Left hindlimb (tissue), 1 donor: ENCODE measurements at regions not wholly inside any gene's neighbourhood (a gene's known extent, or its start where the extent isn't known, plus 50 kb on each side); places are given as distances from the start of the nearest gene placed in this dataset.
"Not testable (repeated sequence)": the region's sequence is repeated elsewhere in the genome, so short reads cannot be mapped to it uniquely, and the experiment has no call there.

ENCODE experiments used
- DNase-seq: peaks from one replicate; pipeline ENCODE4 v3.0.0-alpha.2; 2018

DNA sequence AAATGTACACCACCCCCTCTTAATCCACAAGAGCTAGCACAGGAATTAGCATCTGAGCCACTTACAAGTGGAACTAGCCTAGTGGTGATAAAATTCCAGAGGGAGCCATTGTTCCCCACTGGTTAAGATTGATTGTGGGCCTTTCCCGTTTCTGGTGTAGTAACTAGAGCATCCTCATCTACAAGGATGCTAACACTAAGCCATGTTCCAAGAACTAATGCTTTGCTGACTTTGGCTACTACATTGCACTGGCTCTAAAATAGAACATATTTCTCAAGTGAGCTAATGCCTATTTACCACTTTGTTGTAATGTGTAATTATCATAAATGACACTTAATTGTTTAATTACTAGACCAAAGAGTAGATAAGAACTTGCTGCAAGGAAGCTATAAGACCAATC is 143.7 kb downstream of the FZD1 start:
- DNase-seq, result no peak

DNA sequence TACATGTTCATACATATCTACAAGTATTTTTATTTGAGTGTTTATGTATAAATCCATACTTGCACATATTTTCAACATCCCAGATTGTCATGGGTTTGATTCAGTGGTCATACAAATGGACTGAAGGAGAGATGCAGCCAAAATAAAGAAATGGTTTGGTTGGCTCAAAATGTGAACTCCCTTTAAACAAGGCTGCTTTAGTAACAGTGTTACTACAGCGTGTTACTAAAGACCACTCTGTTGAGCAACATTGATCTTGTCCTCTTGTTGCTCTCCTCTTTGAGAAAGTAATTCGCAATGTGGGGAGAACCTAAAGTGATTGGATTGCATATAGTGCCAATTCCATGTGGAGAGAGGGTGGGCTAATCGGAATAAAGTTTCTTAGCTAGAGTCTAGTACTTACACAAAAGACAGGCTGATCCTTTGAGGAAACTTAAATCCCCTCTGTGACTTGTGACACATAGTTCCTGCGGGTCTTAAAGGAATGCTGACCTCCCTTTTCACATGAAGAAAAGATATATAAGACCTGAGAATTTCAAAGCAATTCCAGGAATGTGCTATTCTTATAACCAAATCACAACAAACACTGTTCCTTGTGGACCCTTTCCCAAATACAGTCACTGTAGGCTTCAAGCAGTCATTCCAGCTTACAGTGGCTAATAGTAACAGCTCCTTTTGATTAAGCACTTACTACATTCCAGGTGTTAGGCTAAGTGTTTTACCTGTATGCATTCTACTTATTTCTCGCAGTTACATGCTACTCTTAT is 144.3 kb downstream of the FZD1 start:
- no peak for DNase-seq

DNA sequence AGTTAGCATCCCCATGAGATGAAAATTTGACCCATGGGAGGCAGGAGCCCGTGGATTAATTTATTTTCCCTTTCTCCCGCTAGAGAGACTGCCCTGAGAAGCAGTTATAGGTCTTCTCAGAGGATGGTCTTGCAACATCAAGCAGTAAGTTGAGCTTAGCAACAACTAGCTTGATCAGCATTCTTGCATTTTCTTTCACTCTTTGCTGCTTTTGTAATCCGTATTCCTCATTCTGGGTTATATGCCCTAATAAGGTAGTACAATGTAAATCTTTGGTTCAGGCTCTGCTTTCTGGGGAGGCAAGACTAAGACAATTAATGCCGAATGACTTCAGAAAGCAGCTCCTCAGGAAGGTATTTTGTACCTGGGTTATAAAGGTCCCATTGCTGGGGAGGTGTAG is 146.8 kb downstream of the FZD1 start:
- DNase-seq, result no peak

DNA sequence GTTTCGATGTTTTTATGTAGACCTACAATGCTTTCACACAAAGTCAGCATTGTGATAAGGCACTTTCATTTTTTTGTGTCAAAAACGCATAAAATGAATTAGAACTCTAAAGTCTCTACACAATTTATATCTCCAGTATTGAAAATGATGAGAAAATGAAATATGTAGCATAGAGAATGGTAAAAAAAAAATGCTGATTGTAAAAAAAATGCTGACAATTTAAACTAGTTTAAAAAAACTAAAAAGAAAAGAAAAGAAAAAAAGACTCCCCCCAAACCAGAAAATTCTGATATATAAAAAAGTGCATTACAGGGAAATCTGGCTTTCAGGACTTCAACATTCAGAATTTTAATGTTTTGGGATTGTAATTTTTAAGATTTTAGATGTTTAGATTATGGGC is 148.1 kb downstream of the FZD1 start:
- no peak for DNase-seq

DNA sequence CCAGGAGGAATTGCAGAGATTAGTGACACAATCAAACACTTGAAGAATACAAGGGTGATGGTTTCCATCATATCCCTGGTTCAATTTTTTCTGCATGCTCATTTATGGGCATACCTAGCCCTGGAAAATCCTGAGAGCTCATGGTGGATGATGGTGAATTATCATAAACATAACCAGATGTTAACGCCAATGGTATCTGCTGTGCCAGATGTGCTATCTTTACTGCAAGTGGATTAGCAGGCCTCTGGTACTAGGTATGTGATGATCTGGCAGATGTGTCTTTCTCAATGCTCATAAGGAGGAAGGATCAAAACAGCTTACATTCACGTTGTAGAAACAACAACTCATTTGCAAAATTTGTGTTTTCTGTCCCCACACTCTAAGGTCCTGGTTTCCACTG is 150.5 kb downstream of the FZD1 start:
- no peak for DNase-seq

DNA sequence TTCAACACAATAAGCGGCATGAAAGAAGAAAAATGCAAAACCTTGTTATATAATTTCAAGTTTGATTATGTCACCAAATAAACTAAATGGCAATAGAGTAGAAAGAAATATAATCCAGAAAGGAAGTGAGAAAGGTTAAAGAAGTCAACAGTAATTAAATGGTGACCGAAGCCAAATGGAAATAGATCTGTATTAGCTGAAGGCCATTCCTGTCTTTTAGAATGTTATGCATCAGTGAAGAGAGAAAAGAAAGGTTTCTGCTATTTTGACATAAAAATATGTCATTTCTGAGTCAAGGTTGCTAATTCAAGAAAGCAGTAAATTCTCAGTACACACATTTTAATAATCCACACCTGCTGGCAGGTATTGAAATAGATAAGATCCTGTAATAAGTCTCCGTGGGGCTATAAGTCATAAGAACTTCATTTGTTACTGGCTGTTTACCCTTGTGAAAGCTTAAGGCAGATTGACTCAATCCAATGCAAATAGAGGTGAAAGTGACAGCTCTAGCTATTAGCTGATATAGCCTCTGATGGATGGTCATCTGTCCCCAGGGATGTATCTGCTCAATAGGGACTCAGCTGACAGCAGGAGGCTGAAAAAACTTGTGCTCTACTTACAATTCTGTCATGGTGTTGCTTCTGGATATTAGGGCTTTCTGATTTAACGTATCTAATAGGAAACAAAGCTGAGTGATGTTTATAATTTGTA is 152.1 kb downstream of the FZD1 start:
- no peak for DNase-seq

DNA sequence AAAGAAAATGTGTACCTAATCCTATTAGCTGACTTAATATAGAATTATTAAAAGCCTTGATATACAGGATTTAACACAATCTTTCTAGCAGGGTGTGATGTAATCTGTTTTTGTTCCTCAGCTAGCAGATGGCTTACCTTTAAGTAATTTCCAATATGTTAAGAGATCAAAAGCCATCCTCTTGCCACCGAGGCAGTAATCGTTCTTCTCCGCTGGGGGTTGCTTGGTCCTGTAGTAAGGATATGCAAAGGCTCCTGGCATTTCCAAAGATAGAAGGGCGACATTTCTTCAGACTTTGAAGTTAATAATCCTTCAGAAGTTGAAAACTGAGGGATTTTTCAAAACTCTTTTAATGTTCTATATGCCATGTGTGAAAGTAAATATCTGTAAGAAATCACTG is 156.4 kb downstream of the FZD1 start:
- DNase-seq, result no peak

DNA sequence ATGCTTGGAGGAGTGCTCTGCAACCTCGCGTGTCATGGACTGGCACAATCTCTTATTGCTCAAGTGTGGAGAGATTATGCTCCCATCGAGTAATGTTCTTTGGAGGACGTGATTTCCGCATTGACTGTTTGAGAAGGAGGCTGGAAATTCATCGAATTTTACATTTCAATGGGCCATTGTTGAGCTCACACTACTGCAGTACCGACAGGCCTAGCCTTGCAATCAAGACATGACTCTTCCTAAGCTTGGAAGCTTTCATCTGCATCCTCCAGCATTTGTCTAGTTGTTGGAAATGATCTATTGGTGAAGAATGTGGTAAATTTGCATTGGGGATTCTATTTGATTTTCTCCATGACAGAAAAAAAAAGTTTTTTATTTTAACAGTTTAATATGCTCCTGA is 156.8 kb downstream of the FZD1 start:
- DNase-seq, result no peak

DNA sequence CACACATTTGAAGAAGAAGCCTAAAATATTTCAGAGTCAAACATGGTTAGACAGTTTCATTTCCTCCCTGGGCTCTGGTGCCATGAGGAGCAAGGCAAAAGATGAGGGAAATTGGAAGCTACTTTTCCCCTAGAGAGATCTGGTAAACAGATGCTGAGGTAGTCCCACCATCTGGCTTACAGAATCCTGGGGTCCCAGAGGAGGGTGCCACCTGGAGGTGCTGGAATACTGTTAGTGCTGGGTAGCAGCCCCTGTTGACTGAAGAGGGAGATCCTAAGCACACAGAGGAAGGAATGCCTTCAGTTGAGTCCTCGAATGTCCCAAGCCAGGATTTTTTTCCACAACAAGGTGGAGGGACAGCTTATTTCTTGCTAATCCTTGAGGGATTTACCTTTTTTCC is 160.1 kb downstream of the FZD1 start:
- DNase-seq, result no peak

DNA sequence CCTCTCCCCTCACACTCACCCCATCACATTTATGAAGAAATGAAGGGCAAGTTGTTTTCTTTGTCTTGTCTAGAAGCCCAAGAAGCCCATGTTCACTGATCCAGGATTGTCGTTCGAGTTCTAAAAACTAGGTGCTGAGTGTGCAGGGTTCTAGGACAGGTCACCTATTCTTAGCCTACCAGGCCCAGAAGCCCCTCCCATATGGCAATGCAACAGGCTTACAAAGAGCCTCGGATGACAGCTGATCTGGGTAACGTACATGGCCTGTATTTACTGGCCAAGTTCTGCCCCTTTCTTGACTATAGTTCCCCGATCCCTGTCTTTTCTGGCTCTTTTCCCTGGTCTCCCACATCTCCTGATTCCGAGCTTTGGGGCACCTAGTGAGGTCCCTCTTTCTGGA is 160.9 kb downstream of the FZD1 start:
- no peak for DNase-seq

DNA sequence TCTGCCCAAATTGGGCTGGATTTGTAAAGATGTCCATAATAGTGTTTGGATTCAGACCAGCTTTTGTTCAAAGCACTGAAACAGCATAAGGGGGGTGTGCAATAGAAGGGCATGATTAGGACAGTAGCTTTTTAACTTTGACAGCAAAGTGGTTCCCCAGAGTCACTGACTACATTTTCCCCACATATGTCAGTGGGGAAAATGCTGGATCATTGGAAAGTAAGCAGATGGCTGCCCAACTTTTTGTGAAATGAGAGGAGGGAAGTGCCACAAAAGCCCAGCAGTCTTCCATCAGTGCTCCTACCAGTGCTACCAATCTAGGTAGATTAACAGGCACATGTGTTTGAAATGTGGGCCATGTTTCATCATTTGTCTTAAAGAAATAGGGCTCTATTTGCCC is 162.8 kb downstream of the FZD1 start:
- no peak for DNase-seq

DNA sequence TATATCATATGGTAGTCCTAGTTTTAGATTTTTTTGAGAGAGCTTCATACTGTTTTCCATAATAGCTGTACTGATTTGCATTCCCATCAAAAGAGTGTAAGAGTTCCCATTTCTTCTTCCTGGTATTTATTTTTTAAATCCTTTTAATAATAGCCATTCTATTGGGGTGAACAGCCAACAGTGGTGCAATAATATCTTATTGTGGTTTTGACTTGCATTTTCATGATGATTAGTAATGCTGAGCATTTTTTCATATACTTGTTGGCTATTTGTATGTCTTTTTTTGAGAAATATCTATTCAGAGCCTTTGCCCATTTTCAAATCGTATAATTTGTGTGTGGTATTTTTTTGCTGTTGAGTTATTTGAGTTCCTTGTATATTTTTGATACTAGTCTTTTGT is 167.4 kb downstream of the FZD1 start:
- DNase-seq, result no peak

DNA sequence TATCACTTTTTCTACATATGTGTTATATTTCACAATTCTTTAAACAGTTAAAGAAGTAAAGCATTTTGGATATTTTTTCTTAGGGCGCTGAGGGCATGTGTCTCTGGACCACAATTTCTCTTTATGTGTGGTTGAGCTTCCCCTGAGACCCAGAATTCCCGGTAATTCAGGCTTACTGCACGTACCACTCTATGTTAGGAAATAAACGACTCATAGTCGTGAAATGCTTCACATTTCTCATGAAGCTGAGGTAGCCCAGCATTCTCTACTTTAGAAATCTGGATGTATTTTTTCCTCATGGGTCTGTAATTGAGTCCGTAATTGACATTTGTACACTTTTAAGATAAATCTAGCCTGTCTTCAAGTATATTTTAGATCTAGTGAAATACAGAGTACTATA is 170.6 kb downstream of the FZD1 start:
- DNase-seq, result peak; percentile 41

DNA sequence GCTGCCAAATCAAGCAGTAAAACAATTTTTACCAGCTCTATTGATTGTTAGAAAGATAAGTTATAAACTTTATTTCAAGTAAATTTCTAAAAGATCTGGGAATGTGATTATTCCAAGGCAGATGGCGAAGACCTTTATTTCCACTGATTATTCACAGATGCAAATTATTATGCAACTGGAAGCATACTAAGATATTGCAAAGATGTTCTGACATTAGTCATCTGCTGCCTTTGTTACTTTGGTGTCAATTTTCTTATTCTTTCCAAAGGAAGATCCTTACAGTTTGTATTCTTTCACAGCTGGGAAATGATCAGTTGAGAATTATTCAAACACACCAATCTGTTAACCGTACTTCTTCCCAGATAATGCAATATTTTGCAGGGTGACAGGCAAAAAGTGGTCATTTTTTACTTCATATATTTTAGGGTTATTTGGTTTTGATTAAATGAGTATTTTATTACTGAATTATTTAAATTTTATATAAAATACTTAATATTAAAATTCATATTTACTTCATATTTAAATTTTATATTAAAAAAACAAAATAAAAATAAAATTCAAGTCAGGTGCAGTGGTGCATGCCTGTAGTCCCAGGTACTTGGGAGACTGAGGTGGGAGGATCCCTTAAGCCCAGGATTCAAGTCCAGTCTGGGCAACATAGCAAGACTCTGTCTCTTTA is 171.3 kb downstream of the FZD1 start:
- no peak for DNase-seq

DNA sequence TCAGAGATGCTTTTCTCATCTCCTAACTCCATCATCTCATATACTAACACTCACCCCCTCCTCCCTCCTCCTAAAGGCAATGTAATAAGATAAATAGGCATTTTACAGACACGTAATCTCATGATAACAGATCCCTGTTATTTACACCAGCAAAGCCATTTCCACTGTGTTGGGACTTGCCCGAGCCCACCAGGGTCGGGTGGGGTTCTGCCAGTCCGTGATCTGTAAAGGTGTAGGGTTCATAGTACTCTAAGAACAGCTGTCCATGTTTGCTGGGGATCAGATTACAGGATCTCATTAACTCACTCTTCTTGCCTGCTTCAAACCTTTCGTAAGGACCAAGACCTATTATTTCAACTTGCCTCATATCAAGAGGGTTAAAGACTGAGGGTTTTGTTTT is 172.4 kb downstream of the FZD1 start:
- DNase-seq, result no peak

DNA sequence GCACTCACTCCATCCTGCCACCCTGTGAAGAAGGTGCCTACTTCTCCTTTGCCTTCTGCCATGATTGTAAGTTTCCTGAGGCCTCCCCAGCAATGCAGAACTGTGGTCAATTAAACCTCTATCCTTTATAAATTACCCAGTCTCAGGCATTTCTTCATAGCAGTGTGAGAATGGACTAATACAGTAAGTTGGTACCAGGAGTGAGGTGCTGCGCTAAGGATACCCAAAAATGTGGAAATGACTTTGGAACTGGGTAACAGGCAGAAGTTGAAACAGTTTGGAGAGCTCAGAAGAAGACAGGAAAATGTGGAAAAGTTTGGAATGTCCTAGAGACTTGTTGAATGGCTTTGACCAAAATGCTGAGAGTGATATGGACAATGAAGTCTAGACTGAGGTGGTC is 176.0 kb downstream of the FZD1 start:
- not testable (repeated sequence) for DNase-seq

DNA sequence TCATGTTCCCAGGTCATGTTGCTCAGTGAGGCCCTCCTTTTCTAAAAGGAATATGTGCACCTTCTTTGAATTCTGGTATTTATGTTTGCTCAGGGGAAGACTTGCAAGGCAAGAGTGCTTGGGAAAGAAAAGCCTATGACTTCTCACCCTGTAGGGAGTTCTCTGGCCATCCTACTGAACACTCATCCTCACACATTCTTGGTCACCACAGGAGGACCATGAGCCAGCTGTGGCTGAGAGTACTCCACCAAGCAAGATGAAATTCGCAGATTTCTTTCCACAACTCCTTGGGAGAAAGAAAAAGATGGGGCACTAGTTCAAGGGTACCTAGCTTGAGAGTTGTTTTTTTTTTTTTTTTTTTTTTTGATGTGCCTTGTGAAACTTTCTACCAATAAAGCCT is 179.6 kb downstream of the FZD1 start:
- DNase-seq, result no peak

DNA sequence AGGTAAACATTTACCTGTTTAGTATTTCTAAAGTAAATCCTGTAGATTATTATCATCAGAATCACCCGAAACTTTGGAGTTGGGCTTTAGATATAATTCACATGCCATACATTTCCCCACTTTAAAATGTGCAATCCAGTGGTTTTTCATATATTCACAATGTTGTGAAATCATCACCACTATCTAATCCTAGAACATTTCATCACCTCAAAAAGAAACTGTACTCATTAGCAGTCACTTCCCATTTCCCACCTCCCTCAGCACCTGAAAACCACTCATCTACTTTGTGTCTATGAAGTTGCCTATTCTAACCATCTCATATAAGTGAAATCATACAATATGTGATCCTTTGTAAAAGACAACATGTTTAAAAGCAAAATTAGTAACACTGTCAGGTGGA is 182.6 kb downstream of the FZD1 start:
- DNase-seq, result no peak

DNA sequence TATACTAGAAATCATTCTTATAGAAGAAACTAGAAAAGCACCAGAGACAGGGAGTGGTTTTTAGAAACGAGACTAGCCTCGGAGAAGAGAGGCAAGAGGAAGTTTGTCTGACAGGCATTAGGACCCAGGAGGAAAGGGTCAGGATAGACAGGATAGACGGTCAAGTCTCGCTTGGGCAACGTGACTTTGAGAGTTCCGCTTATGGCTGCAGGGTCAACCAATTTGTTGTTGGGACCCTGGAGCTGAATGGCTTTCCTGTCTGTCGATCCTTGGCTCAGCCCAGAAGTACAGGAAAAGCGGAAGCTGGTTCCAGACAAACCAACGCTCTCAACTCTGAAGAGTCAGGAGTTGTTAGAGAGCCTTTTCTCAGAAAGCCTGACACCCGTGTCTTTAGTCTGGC is 191.2 kb downstream of the FZD1 start:
- DNase-seq, result no peak

DNA sequence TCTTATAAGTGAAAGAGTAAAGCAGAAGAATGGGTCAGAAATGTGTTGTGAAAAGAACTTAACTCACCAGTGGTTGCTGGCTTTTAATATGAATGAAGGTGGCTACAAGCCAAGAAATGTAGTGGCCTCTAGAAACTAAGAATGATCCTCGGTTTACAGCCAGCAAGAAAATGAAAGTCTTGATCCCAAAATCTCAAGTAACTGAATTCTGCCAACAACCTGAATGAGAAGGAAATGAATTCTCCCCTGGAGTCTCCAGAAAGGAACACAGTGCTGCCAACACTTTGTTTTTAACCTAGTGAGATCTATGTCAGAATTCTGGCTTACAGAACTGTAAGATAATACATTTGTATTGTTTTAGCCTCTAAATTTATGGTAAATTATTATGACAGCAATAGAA is 193.0 kb downstream of the FZD1 start:
- DNase-seq, result no peak

DNA sequence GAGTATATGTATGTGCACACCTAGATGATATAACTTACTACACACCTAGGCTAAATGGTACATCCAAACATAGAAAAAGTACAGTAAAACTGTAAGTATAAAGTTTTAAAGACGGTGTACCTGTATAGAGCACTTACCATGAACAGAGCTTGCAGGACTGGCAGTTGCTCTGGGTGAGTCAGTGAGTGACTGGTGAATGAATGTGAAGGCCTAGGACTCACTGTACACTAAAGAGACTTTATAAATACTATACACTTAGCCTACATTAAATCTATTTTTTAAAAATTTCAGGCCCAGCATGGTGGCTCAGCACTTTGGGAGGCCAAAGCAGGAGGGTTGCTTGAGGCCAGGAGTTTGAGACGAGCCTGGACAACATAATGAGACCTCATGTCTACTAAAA is 195.3 kb downstream of the FZD1 start:
- DNase-seq, result no peak

DNA sequence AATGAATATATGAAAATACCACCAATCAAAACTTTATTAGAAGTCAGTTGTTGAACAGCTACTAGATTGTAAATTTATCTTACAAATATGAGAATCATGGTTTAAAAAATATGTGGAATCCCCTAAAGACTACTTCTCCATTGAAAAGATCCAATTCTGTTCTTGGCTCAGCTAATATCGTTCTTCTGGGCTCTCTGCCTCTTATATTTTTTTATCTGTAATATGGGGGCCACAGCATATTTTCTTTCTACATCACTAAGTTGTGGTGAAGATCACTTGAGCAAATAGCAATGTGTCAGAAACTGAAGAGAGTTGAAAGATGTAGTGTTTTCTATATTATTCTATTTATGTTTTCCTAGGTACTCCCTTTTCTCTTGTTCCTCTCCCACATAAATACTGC is 198.1 kb downstream of the FZD1 start:
- DNase-seq, result no peak

DNA sequence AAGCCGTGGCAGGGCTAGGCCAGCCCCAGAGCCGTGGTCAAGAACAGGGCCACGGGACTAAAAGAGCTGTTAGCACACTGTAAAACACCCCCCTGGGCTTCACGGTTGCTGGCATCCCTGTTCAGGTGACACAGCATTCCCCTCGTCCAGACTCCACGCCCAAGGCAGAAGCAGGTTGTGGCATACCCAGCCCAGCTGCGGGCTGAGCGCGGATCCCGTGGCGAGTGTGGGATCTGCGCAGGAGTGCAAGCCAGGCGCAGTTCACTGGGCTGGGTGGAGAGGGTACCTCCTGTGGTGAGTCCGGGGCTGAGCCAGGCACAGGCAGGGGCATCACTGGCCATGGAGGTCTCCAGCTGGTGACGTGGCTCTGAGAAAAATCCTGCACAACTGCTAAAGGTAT is 199.1 kb downstream of the FZD1 start:
- DNase-seq, result no peak

DNA sequence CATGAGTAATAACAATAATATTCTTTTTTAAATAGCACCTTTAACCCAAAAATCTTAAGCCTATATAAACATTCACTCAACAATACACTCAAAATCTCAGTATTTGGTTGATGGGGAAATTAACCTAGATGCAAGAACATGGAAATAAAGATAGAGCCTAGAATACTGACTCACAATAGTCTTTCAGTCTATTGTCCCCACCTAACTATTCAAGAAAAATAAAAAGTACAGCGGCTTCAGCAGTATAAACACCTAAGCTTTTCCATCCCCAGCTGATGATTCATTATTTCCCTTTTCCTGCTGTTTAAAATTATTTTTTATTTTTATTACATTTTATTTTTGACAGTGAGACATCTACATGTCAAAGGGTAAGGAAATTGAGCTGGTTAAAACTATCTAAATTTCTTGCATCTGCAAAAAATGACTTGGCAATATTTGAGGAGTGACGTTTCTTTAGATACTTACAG is 201.4 kb downstream of the FZD1 start:
- DNase-seq, result no peak
